Tibial nerve (tissue), 4 donors: ENCODE measurements at regions not wholly inside any gene's neighbourhood (a gene's known extent, or its start where the extent isn't known, plus 50 kb on each side); places are given as distances from the start of the nearest gene placed in this dataset.

ENCODE experiments used
- CTCF ChIP-seq, 5 experiments: fragments of 200-600 bp in 3 of 5; fragments of 450-650 bp in 2 of 5; sonication (generic) in 3 of 5; IDR thresholded peaks; one replicate each; pipeline ENCODE4 v1.5.1; 2016 to 2019; ENCODE audit warnings: antibody characterized with exemption in 5 of 5, mild to moderate bottlenecking in 3 of 5, moderate library complexity in 2 of 5
- EP300 ChIP-seq, 2 donors: sonication (generic); formaldehyde crosslinking; IDR thresholded peaks; one replicate each; pipeline ENCODE4 v1.6.1; 2017; ENCODE audit warnings: antibody characterized with exemption in 2 of 2, mild to moderate bottlenecking in 1 of 2
- POLR2A ChIP-seq, 2 donors: fragments of 450-650 bp; IDR thresholded peaks; one replicate each; pipeline ENCODE4 v1.6.1; 2017; ENCODE audit warnings: antibody characterized with exemption in 2 of 2, mild to moderate bottlenecking in 2 of 2, moderate library complexity in 2 of 2

GRCh38 chr17:77636835-77637817 is 321.4 kb upstream of the TNRC6C start:
- TF ChIP-seq CTCF (IDR thresholded peaks at IDR 0.05) (no peak), EP300 (IDR thresholded peaks at IDR 0.05) (no peak), POLR2A (IDR thresholded peaks at IDR 0.05) (no peak)
